HEK293 (cell line): ENCODE measurements at regions not wholly inside any gene's neighbourhood (a gene's known extent, or its start where the extent isn't known, plus 50 kb on each side); places are given as distances from the start of the nearest gene placed in this dataset.

Source experiments
- CTCF ChIA-PET: fragments of 350-600 bp; formaldehyde crosslinking; extraction: SDS; loops from one replicate; lab custom pipeline; 2021; ENCODE audit warnings: antibody characterized with exemption; lab: Yijun Ruan, JAX
- POLR2A ChIA-PET: fragments of 300-600 bp; formaldehyde crosslinking; extraction: SDS; loops from one replicate; lab custom pipeline; 2020; ENCODE audit warnings: antibody characterized with exemption, inconsistent platforms; lab: Yijun Ruan, JAX
- H3K27ac ChIP-seq: fragments of 200-500 bp; sonication (Bioruptor generic); 2 replicates; pipeline ENCODE4 v1.5.1; 2014; ENCODE audit warnings: low read depth, low read length, control low read depth, inconsistent platforms; ENCODE audit errors: extremely low read depth
- H3K36me3 ChIP-seq, 2 experiments: fragments of 200-500 bp in 1 of 2; sonication (Bioruptor generic) in 1 of 2; 1 replicate in 1 of 2; 2 replicates in 1 of 2; pipeline ENCODE4 v1.5.1; 2014 to 2017; ENCODE audit warnings: inconsistent platforms in 2 of 2, low read length in 2 of 2; ENCODE audit not compliant: control insufficient read depth in 2 of 2, insufficient read depth in 1 of 2
- H3K4me1 ChIP-seq: fragments of 200-500 bp; sonication (Bioruptor generic); 2 replicates; pipeline ENCODE4 v1.5.1; 2014; ENCODE audit warnings: mild to moderate bottlenecking, low read length, inconsistent platforms; ENCODE audit not compliant: control insufficient read depth, insufficient read depth
- H3K4me3 ChIP-seq: 2 replicates; pipeline ENCODE4 v1.5.1; 2011; ENCODE audit warnings: low read depth, mild to moderate bottlenecking, control low read depth, low read length, moderate library complexity
- H3K9me3 ChIP-seq: fragments of 200-500 bp; sonication (Bioruptor generic); 2 replicates; pipeline ENCODE4 v1.5.1; 2014; ENCODE audit warnings: low read depth, low read length, inconsistent platforms; ENCODE audit not compliant: control insufficient read depth, insufficient read depth
- AEBP2 ChIP-seq: fragments of 450-650 bp; formaldehyde crosslinking; IDR thresholded peaks from 2 replicates; pipeline ENCODE4 v1.5.1; 2016; ENCODE audit warnings: missing biosample characterization, missing genetic modification characterization, borderline replicate concordance
- EGR2 ChIP-seq: fragments of 450-650 bp; formaldehyde crosslinking; IDR thresholded peaks from 2 replicates; pipeline ENCODE4 v1.5.1; 2016; ENCODE audit warnings: low read depth, missing biosample characterization, missing genetic modification characterization
- GFI1B ChIP-seq: fragments of 450-650 bp; formaldehyde crosslinking; IDR thresholded peaks from 2 replicates; pipeline ENCODE4 v1.5.1; 2016; ENCODE audit warnings: missing biosample characterization, missing genetic modification characterization
- KLF17 ChIP-seq: fragments of 450-650 bp; formaldehyde crosslinking; IDR thresholded peaks from 2 replicates; pipeline ENCODE4 v1.5.1; 2016; ENCODE audit warnings: missing biosample characterization, missing genetic modification characterization
- ZBTB20 ChIP-seq: fragments of 450-650 bp; formaldehyde crosslinking; IDR thresholded peaks from 2 replicates; pipeline ENCODE4 v1.5.1; 2016; ENCODE audit warnings: missing biosample characterization, missing genetic modification characterization
- ZNF114 ChIP-seq: fragments of 450-650 bp; formaldehyde crosslinking; IDR thresholded peaks from 2 replicates; pipeline ENCODE4 v1.5.0; 2017; ENCODE audit warnings: missing biosample characterization, missing genetic modification characterization
- ZNF23 ChIP-seq: fragments of 450-650 bp; formaldehyde crosslinking; IDR thresholded peaks from 2 replicates; pipeline ENCODE4 v1.5.1; 2016; ENCODE audit warnings: missing biosample characterization, missing genetic modification characterization, borderline replicate concordance
- ZNF248 ChIP-seq: fragments of 450-650 bp; formaldehyde crosslinking; IDR thresholded peaks from 2 replicates; pipeline ENCODE4 v1.5.1; 2017; ENCODE audit warnings: missing biosample characterization, missing genetic modification characterization
- ZNF266 ChIP-seq: fragments of 450-650 bp; formaldehyde crosslinking; IDR thresholded peaks from 2 replicates; pipeline ENCODE4 v1.5.1; 2016; ENCODE audit warnings: missing biosample characterization, missing genetic modification characterization, low read depth
- ZNF394 ChIP-seq: fragments of 450-650 bp; formaldehyde crosslinking; IDR thresholded peaks from 2 replicates; pipeline ENCODE4 v1.5.1; 2016; ENCODE audit warnings: missing biosample characterization, missing genetic modification characterization, mild to moderate bottlenecking, moderate library complexity, borderline replicate concordance
- ZNF426 ChIP-seq: fragments of 450-650 bp; formaldehyde crosslinking; IDR thresholded peaks from 2 replicates; pipeline ENCODE4 v1.5.1; 2017; ENCODE audit warnings: missing biosample characterization, missing genetic modification characterization, mild to moderate bottlenecking, inconsistent platforms, moderate library complexity
- ZNF518A ChIP-seq: fragments of 450-650 bp; formaldehyde crosslinking; conservative IDR thresholded peaks from 2 replicates; pipeline ENCODE4 v1.5.1; 2016; ENCODE audit warnings: low read depth, missing biosample characterization, missing genetic modification characterization
- ZNF555 ChIP-seq: fragments of 450-650 bp; formaldehyde crosslinking; conservative IDR thresholded peaks from 2 replicates; pipeline ENCODE4 v1.5.1; 2017; ENCODE audit warnings: missing biosample characterization, mild to moderate bottlenecking, missing genetic modification characterization, inconsistent platforms
- ZNF610 ChIP-seq: fragments of 450-650 bp; formaldehyde crosslinking; IDR thresholded peaks from 2 replicates; pipeline ENCODE4 v1.5.1; 2016; ENCODE audit warnings: missing biosample characterization, missing genetic modification characterization, borderline replicate concordance
- ZNF623 ChIP-seq: fragments of 450-650 bp; formaldehyde crosslinking; IDR thresholded peaks from 2 replicates; pipeline ENCODE4 v1.5.1; 2016; ENCODE audit warnings: missing biosample characterization, missing genetic modification characterization
- ZNF660 ChIP-seq: fragments of 450-650 bp; IDR thresholded peaks from 2 replicates; pipeline ENCODE4 v1.5.1; 2018; ENCODE audit warnings: missing biosample characterization, mild to moderate bottlenecking, missing genetic modification characterization
- ZSCAN5A ChIP-seq: fragments of 450-650 bp; formaldehyde crosslinking; IDR thresholded peaks from 2 replicates; pipeline ENCODE4 v1.5.1; 2016; ENCODE audit warnings: missing biosample characterization, missing genetic modification characterization

- no peak for TF ChIP-seq ZNF23 (tag by site-specific recombination)
Measured at GRCh38 chr6:86629123-86629522, 308.2 kb upstream of the HTR1E start (continued).

- H3K9me3 ChIP-seq: no peaks in the 10 kb centered on the region
- no peaks in the 10 kb centered on the region for H3K4me1 ChIP-seq
- ChIA-PET POLR2A (no interaction called here), CTCF (interaction anchor here (0.6 kb wide), 1 partner anchor 1265 kb away, joined by 4 read pairs; no protein-coding TSS in a partner anchor)
- H3K36me3 ChIP-seq: no peaks in the 10 kb centered on the region
- H3K4me3 ChIP-seq: no peak overlapping the region
- TF ChIP-seq ZNF266 (tag by site-specific recombination) (no peak), ZNF426 (tag by site-specific recombination) (peak; percentile 43), ZNF660 (tag by site-specific recombination) (no peak), ZNF623 (tag by site-specific recombination) (peak; percentile 27; the same call in 1 of the 2 replicates), ZNF114 (tag by site-specific recombination) (no peak), ZNF394 (tag by site-specific recombination) (peak; percentile 51; the same call in 1 of the 2 replicates), ZNF518A (tag by site-specific recombination) (peak; percentile 57; the same call in 1 of the 2 replicates), ZNF555 (tag by site-specific recombination) (peak; percentile 40)
- no peak overlapping the region for H3K27ac ChIP-seq
Measured at GRCh38 chr6:86619428-86619827, 317.9 kb upstream of the HTR1E start.

- TF ChIP-seq ZNF248 (tag by site-specific recombination): no peak
- TF ChIP-seq ZBTB20 (tag by site-specific recombination): no peak
- TF ChIP-seq EGR2 (tag by site-specific recombination): no peak
- TF ChIP-seq ZNF610 (tag by site-specific recombination): no peak
- no peak for TF ChIP-seq AEBP2 (tag by site-specific recombination)
- TF ChIP-seq KLF17: no peak
- no peak for TF ChIP-seq ZSCAN5A (tag by site-specific recombination)
- TF ChIP-seq GFI1B (tag by site-specific recombination): no peak
- TF ChIP-seq, all 188 proteins: peak for 0
- H3K4me1 ChIP-seq: no peaks in the 10 kb centered on the region
- POLR2A ChIA-PET: no interaction called here
- H3K4me3 ChIP-seq: no peak overlapping the region
- no peaks in the 10 kb centered on the region for H3K9me3 ChIP-seq
- CTCF ChIA-PET: no interaction called here
- H3K36me3 ChIP-seq: no peaks in the 10 kb centered on the region
- H3K27ac ChIP-seq: no peak overlapping the region
Measured at GRCh38 chr6:86615299-86615698, 322.0 kb upstream of the HTR1E start.
